ENCODE measurements at regions not wholly inside any gene's neighbourhood (a gene's known extent, or its start where the extent isn't known, plus 50 kb on each side); places are given as distances from the start of the nearest gene placed in this dataset.

GRCh38 chr3:34141841-34142337 is 343.5 kb downstream of the PDCD6IP start:
- Histone ChIP-seq H3F3A (ENCODE audit: insufficient read depth) (no peaks in the 10 kb centered on the region), H3K27ac (ENCODE audit: low read depth, low read length) (no peak overlapping the region), H3K27me3 (ENCODE audit: low read length) (no peaks in the 10 kb centered on the region), H3K9me2 (replicated peaks; ENCODE audit: insufficient read depth, low read length) (no peaks in the 10 kb centered on the region), H3K9ac (ENCODE audit: low read length) (no peak overlapping the region), H3K4me3 (ENCODE audit: insufficient read depth, low read length, poor library complexity, severe bottlenecking) (no peak overlapping the region), H2AFZ (ENCODE audit: low read depth, low read length, severe bottlenecking) (no peak overlapping the region), H3K36me3 (ENCODE audit: low read length) (no peaks in the 10 kb centered on the region), H4K20me1 (ENCODE audit: low read depth, low read length) (no peaks in the 10 kb centered on the region), H3K9me3 (ENCODE audit: insufficient read depth, low read length) (no peaks in the 10 kb centered on the region), H3K79me2 (ENCODE audit: insufficient read depth, low read length) (no peaks in the 10 kb centered on the region), H3K4me2 (ENCODE audit: low read depth, low read length, poor library complexity, severe bottlenecking) (no peak overlapping the region)
- TF ChIP-seq EZH2phosphoT487 (conservative IDR thresholded peaks at IDR 0.05; ENCODE audit: low read length) (no peak), CTCF (IDR thresholded peaks at IDR 0.05; ENCODE audit: insufficient read depth, low read length, poor library complexity, severe bottlenecking) (no peak)

GRCh38 chr3:34145796-34146195 is 347.4 kb downstream of the PDCD6IP start:
- Histone ChIP-seq H3K27ac (ENCODE audit: low read depth, low read length) (no peak overlapping the region), H3K27me3 (ENCODE audit: low read length) (no peaks in the 10 kb centered on the region), H3K4me3 (ENCODE audit: insufficient read depth, low read length, poor library complexity, severe bottlenecking) (no peak overlapping the region), H3K9me2 (replicated peaks; ENCODE audit: insufficient read depth, low read length) (no peaks in the 10 kb centered on the region), H3K79me2 (ENCODE audit: insufficient read depth, low read length) (no peaks in the 10 kb centered on the region), H3K4me2 (ENCODE audit: low read depth, low read length, poor library complexity, severe bottlenecking) (no peak overlapping the region), H3K9me3 (ENCODE audit: insufficient read depth, low read length) (no peaks in the 10 kb centered on the region), H3K36me3 (ENCODE audit: low read length) (no peaks in the 10 kb centered on the region), H3K9ac (ENCODE audit: low read length) (no peak overlapping the region), H3F3A (ENCODE audit: insufficient read depth) (no peaks in the 10 kb centered on the region), H4K20me1 (ENCODE audit: low read depth, low read length) (no peaks in the 10 kb centered on the region), H2AFZ (ENCODE audit: low read depth, low read length, severe bottlenecking) (no peak overlapping the region)
- TF ChIP-seq EZH2phosphoT487 (conservative IDR thresholded peaks at IDR 0.05; ENCODE audit: low read length) (no peak), CTCF (IDR thresholded peaks at IDR 0.05; ENCODE audit: insufficient read depth, low read length, poor library complexity, severe bottlenecking) (no peak)

GRCh38 chr3:34146596-34146995 is 348.2 kb downstream of the PDCD6IP start:
- Histone ChIP-seq H3K4me2 (ENCODE audit: low read depth, low read length, poor library complexity, severe bottlenecking) (no peak overlapping the region), H4K20me1 (ENCODE audit: low read depth, low read length) (no peaks in the 10 kb centered on the region), H3K27me3 (ENCODE audit: low read length) (no peaks in the 10 kb centered on the region), H3K9ac (ENCODE audit: low read length) (no peak overlapping the region), H2AFZ (ENCODE audit: low read depth, low read length, severe bottlenecking) (no peak overlapping the region), H3K9me2 (replicated peaks; ENCODE audit: insufficient read depth, low read length) (no peaks in the 10 kb centered on the region), H3F3A (ENCODE audit: insufficient read depth) (no peaks in the 10 kb centered on the region), H3K79me2 (ENCODE audit: insufficient read depth, low read length) (no peaks in the 10 kb centered on the region), H3K4me3 (ENCODE audit: insufficient read depth, low read length, poor library complexity, severe bottlenecking) (no peak overlapping the region), H3K27ac (ENCODE audit: low read depth, low read length) (no peak overlapping the region), H3K36me3 (ENCODE audit: low read length) (no peaks in the 10 kb centered on the region), H3K9me3 (ENCODE audit: insufficient read depth, low read length) (no peaks in the 10 kb centered on the region)
- TF ChIP-seq EZH2phosphoT487 (conservative IDR thresholded peaks at IDR 0.05; ENCODE audit: low read length) (no peak), CTCF (IDR thresholded peaks at IDR 0.05; ENCODE audit: insufficient read depth, low read length, poor library complexity, severe bottlenecking) (no peak)
